Heart left ventricle (tissue), 13 donors: ENCODE measurements at regions not wholly inside any gene's neighbourhood (a gene's known extent, or its start where the extent isn't known, plus 50 kb on each side); places are given as distances from the start of the nearest gene placed in this dataset.

ENCODE experiments used
- POLR2A ChIP-seq, 2 donors: fragments of 450-650 bp; IDR thresholded peaks; one replicate each; pipeline ENCODE4 v1.6.1; 2017; ENCODE audit warnings: antibody characterized with exemption in 2 of 2, mild to moderate bottlenecking in 2 of 2, moderate library complexity in 2 of 2
- TF ChIP-seq, protein P1 (sequence below), 12 donors: fragments of 200-600 bp; sonication (generic) in 4 of 12; IDR thresholded peaks; one replicate each; pipeline versions ENCODE4 v1.5.0 to v1.8.0; 2018 to 2022; ENCODE audit warnings: antibody characterized with exemption in 12 of 12, mild to moderate bottlenecking in 5 of 12
- donor health status: ischemic (EF 13 %, LVEDD 7.1; RV severe dilation, severe dysfunction).
- donor health status: DM: no; HTN: yes; CAD: no.
- donor health status: DM: no; HTN: no; CAD: no.
- donor health status: ischemic (EF 25% LVEDD 6.9; RV normal size, moderate dysfunction).
- donor health status: ischemic (EF 25% LVEDD 5.7; RV mildly dilated, moderate dysfunction).
- donor health status: ischemic (EF 35%, LVEDD 5.7; RV mildly dilated, moderate dysfunction).
- donor health status: nonischemic (EF 11% LVEDD 7.7; RV severe dilation, severe dysfunction).
- donor health status: DM: yes; HTN: yes; CAD: no.
- donor health status: PGD.
- donor health status: ischemic (EF 29% LVEDD 5.4; RV normal size, mild dysfunction).
- donor health status: nonischemic (EF 23%, LVEDD 6.1; RV moderate dilation, normal function).

DNA sequence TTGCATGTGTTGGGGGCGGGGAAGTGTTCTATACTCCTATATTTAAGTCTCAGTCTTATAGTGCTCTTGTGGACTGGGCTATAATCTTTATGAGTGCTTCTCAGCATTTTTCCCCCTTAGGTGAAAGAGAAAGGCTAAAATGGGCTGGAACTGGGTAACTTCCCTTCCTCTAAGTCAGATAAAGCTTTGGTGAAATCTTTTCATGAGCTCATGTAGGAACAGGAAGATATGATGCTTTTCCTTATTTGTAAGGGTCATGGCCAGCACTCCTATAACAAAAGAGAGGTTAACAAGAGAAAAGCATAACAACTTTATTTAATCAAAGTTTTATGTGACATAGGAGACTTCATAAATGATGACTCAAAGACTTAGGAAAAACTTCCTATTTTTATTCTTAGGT, 841.5 kb downstream of the SLC16A7 start:
- TF ChIP-seq, protein P1, sequence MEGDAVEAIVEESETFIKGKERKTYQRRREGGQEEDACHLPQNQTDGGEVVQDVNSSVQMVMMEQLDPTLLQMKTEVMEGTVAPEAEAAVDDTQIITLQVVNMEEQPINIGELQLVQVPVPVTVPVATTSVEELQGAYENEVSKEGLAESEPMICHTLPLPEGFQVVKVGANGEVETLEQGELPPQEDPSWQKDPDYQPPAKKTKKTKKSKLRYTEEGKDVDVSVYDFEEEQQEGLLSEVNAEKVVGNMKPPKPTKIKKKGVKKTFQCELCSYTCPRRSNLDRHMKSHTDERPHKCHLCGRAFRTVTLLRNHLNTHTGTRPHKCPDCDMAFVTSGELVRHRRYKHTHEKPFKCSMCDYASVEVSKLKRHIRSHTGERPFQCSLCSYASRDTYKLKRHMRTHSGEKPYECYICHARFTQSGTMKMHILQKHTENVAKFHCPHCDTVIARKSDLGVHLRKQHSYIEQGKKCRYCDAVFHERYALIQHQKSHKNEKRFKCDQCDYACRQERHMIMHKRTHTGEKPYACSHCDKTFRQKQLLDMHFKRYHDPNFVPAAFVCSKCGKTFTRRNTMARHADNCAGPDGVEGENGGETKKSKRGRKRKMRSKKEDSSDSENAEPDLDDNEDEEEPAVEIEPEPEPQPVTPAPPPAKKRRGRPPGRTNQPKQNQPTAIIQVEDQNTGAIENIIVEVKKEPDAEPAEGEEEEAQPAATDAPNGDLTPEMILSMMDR (IDR thresholded peaks at IDR 0.05): no peak
- TF ChIP-seq POLR2A (IDR thresholded peaks at IDR 0.05): no peak
